HEK293 (cell line): ENCODE measurements at regions not wholly inside any gene's neighbourhood (a gene's known extent, or its start where the extent isn't known, plus 50 kb on each side); places are given as distances from the start of the nearest gene placed in this dataset.
"Not testable (repeated sequence)": the region's sequence is repeated elsewhere in the genome, so short reads cannot be mapped to it uniquely, and the experiment has no call there.

Experiments used
- CTCF ChIA-PET: fragments of 350-600 bp; formaldehyde crosslinking; extraction: SDS; loops from one replicate; lab custom pipeline; 2021; ENCODE audit warnings: antibody characterized with exemption; lab: Yijun Ruan, JAX
- POLR2A ChIA-PET: fragments of 300-600 bp; formaldehyde crosslinking; extraction: SDS; loops from one replicate; lab custom pipeline; 2020; ENCODE audit warnings: antibody characterized with exemption, inconsistent platforms; lab: Yijun Ruan, JAX
- H3K27ac ChIP-seq: fragments of 200-500 bp; sonication (Bioruptor generic); 2 replicates; pipeline ENCODE4 v1.5.1; 2014; ENCODE audit warnings: low read depth, low read length, control low read depth, inconsistent platforms; ENCODE audit errors: extremely low read depth
- H3K36me3 ChIP-seq, 2 experiments: fragments of 200-500 bp in 1 of 2; sonication (Bioruptor generic) in 1 of 2; 1 replicate in 1 of 2; 2 replicates in 1 of 2; pipeline ENCODE4 v1.5.1; 2014 to 2017; ENCODE audit warnings: inconsistent platforms in 2 of 2, low read length in 2 of 2; ENCODE audit not compliant: control insufficient read depth in 2 of 2, insufficient read depth in 1 of 2
- H3K4me1 ChIP-seq: fragments of 200-500 bp; sonication (Bioruptor generic); 2 replicates; pipeline ENCODE4 v1.5.1; 2014; ENCODE audit warnings: mild to moderate bottlenecking, low read length, inconsistent platforms; ENCODE audit not compliant: control insufficient read depth, insufficient read depth
- H3K4me3 ChIP-seq: 2 replicates; pipeline ENCODE4 v1.5.1; 2011; ENCODE audit warnings: low read depth, mild to moderate bottlenecking, control low read depth, low read length, moderate library complexity
- H3K9me3 ChIP-seq: fragments of 200-500 bp; sonication (Bioruptor generic); 2 replicates; pipeline ENCODE4 v1.5.1; 2014; ENCODE audit warnings: low read depth, low read length, inconsistent platforms; ENCODE audit not compliant: control insufficient read depth, insufficient read depth
- EGR2 ChIP-seq: fragments of 450-650 bp; formaldehyde crosslinking; IDR thresholded peaks from 2 replicates; pipeline ENCODE4 v1.5.1; 2016; ENCODE audit warnings: low read depth, missing biosample characterization, missing genetic modification characterization
- KLF8 ChIP-seq: fragments of 450-650 bp; formaldehyde crosslinking; IDR thresholded peaks from 2 replicates; pipeline ENCODE4 v1.5.1; 2016; ENCODE audit warnings: missing biosample characterization, missing genetic modification characterization
- KLF9 ChIP-seq: fragments of 450-650 bp; formaldehyde crosslinking; IDR thresholded peaks from 2 replicates; pipeline ENCODE4 v1.5.1; 2016; ENCODE audit warnings: missing biosample characterization, missing genetic modification characterization, low read depth
- RBAK ChIP-seq: fragments of 450-650 bp; formaldehyde crosslinking; IDR thresholded peaks from 2 replicates; pipeline ENCODE4 v1.5.1; 2016; ENCODE audit warnings: missing biosample characterization, missing genetic modification characterization
- SETDB1 ChIP-seq: IDR thresholded peaks from one replicate; pipeline ENCODE4 v1.6.1; 2017; ENCODE audit warnings: mild to moderate bottlenecking, low read length, moderate library complexity, mixed read lengths; ENCODE audit not compliant: insufficient read length
- ZBTB11 ChIP-seq: fragments of 450-650 bp; formaldehyde crosslinking; conservative IDR thresholded peaks from 2 replicates; pipeline ENCODE4 v1.5.1; 2016; ENCODE audit warnings: low read depth, missing biosample characterization, missing genetic modification characterization
- ZBTB17 ChIP-seq: fragments of 450-650 bp; formaldehyde crosslinking; IDR thresholded peaks from 2 replicates; pipeline ENCODE4 v1.5.1; 2016; ENCODE audit warnings: missing biosample characterization, missing genetic modification characterization
- ZNF138 ChIP-seq: fragments of 450-650 bp; formaldehyde crosslinking; IDR thresholded peaks from 2 replicates; pipeline ENCODE4 v1.5.1; 2016; ENCODE audit warnings: missing biosample characterization, missing genetic modification characterization, borderline replicate concordance
- ZNF140 ChIP-seq: fragments of 450-650 bp; formaldehyde crosslinking; IDR thresholded peaks from 2 replicates; pipeline ENCODE4 v1.5.1; 2016; ENCODE audit warnings: missing biosample characterization, missing genetic modification characterization
- ZNF169 ChIP-seq: fragments of 450-650 bp; formaldehyde crosslinking; IDR thresholded peaks from 2 replicates; pipeline ENCODE4 v1.5.1; 2016; ENCODE audit warnings: missing biosample characterization, missing genetic modification characterization
- ZNF221 ChIP-seq: fragments of 450-650 bp; formaldehyde crosslinking; IDR thresholded peaks from 2 replicates; pipeline ENCODE4 v1.5.1; 2017; ENCODE audit warnings: missing biosample characterization, missing genetic modification characterization, borderline replicate concordance
- ZNF280D ChIP-seq: fragments of 450-650 bp; formaldehyde crosslinking; IDR thresholded peaks from 2 replicates; pipeline ENCODE4 v1.5.1; 2016; ENCODE audit warnings: missing biosample characterization, missing genetic modification characterization
- ZNF473 ChIP-seq: fragments of 450-650 bp; formaldehyde crosslinking; IDR thresholded peaks from 2 replicates; pipeline ENCODE4 v1.5.1; 2017; ENCODE audit warnings: missing biosample characterization, missing genetic modification characterization
- ZNF571 ChIP-seq: fragments of 450-650 bp; formaldehyde crosslinking; IDR thresholded peaks from 2 replicates; pipeline ENCODE4 v1.5.0; 2017; ENCODE audit warnings: missing biosample characterization, missing genetic modification characterization
- ZNF596 ChIP-seq: fragments of 450-650 bp; IDR thresholded peaks from 2 replicates; pipeline ENCODE4 v1.5.0; 2018; ENCODE audit warnings: missing biosample characterization, mild to moderate bottlenecking, missing genetic modification characterization, moderate library complexity
- ZNF621 ChIP-seq: fragments of 450-650 bp; formaldehyde crosslinking; IDR thresholded peaks from 2 replicates; pipeline ENCODE4 v1.5.1; 2017; ENCODE audit warnings: missing biosample characterization, missing genetic modification characterization
- TF ChIP-seq, protein P1 (sequence below): fragments of 450-650 bp; IDR thresholded peaks from 2 replicates; pipeline ENCODE4 v1.5.1; 2018; ENCODE audit warnings: missing biosample characterization, missing genetic modification characterization
- TF ChIP-seq, protein P2 (sequence below): fragments of 450-650 bp; formaldehyde crosslinking; IDR thresholded peaks from 2 replicates; pipeline ENCODE4 v1.5.1; 2017; ENCODE audit warnings: missing biosample characterization, missing genetic modification characterization

GRCh38 chr6:170087941-170088581 is 202.8 kb downstream of the DLL1 start:
- TF ChIP-seq, protein P1, sequence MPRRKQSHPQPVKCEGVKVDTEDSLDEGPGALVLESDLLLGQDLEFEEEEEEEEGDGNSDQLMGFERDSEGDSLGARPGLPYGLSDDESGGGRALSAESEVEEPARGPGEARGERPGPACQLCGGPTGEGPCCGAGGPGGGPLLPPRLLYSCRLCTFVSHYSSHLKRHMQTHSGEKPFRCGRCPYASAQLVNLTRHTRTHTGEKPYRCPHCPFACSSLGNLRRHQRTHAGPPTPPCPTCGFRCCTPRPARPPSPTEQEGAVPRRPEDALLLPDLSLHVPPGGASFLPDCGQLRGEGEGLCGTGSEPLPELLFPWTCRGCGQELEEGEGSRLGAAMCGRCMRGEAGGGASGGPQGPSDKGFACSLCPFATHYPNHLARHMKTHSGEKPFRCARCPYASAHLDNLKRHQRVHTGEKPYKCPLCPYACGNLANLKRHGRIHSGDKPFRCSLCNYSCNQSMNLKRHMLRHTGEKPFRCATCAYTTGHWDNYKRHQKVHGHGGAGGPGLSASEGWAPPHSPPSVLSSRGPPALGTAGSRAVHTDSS, result no peak
- TF ChIP-seq EGR2 (no peak), ZNF596 (tag by site-specific recombination) (no peak), SETDB1 (no peak), ZNF621 (tag by site-specific recombination) (no peak)
- TF ChIP-seq, protein P2, sequence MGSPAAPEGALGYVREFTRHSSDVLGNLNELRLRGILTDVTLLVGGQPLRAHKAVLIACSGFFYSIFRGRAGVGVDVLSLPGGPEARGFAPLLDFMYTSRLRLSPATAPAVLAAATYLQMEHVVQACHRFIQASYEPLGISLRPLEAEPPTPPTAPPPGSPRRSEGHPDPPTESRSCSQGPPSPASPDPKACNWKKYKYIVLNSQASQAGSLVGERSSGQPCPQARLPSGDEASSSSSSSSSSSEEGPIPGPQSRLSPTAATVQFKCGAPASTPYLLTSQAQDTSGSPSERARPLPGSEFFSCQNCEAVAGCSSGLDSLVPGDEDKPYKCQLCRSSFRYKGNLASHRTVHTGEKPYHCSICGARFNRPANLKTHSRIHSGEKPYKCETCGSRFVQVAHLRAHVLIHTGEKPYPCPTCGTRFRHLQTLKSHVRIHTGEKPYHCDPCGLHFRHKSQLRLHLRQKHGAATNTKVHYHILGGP, result no peak
- Histone ChIP-seq H3K4me1 (no peaks in the 10 kb centered on the region), H3K27ac (no peak overlapping the region), H3K4me3 (no peak overlapping the region), H3K9me3 (no peaks in the 10 kb centered on the region), H3K36me3 (no peaks in the 10 kb centered on the region)
- CTCF ChIA-PET, result interaction anchor here (0.6 kb wide), 1 partner anchor 220 kb away, joined by 4 read pairs; no protein-coding TSS in a partner anchor
- POLR2A ChIA-PET, result no interaction called here

DNA sequence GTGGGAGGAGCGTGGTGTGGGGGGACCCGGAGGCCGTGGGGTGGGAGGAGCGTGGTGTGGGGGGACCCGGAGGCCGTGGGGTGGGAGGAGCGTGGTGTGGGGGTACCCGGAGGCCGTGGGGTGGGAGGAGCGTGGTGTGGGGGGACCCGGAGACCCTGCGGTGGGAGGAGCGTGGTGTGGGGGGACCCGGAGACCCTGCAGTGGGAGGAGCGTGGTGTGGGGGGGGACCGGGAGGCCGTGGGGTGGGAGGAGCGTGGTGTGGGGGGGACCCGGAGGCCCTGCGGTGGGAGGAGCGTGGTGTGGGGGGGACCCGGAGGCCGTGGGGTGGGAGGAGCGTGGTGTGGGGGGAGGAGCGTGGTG is 203.5 kb downstream of the DLL1 start:
- H3K36me3 ChIP-seq, H3K4me3 ChIP-seq, H3K27ac ChIP-seq, H3K9me3 ChIP-seq, H3K4me1 ChIP-seq, POLR2A ChIA-PET: not testable (repeated sequence)
- CTCF ChIA-PET, result interaction anchor here (0.6 kb wide), 1 partner anchor 221 kb away, joined by 4 read pairs; no protein-coding TSS in a partner anchor

DNA sequence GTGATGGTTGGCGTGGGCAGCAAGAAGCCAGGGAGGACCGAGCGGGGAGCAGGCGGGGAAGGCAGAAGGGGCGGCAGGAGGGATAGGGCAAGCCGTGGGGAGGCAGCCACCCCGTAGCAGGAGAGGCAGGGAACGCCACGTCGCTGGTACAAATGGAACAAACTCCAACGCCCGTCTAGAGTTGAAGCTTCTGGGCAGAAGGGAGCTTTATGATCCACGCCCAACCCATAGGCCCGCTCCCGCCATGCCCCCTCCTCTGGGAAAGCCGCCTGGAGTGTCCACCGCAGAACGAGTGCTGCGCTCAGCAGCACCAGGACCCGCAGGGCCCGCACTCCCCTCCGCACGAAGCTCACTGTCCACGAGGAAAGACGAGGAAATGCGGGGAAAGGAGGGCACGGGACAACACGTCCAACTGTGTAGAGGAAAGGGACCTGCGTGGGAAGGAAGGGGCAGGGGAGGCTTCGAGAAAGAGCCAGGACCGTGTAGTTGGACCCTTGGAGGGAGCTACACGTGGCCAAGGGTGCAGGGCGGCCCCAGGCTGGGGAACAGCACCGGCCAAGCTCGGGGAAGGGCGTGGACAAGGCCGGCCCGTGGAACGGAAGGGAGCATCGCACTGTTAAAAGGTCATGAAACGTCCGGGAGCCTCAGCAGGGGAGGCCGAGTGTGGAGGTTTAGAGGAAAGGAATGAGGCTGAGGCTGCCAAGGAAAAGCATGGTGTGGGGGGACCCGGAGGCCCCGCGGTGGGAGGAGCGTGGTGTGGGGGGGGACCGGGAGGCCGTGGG is 204.0 kb downstream of the DLL1 start:
- no peak overlapping the region for H3K4me3 ChIP-seq
- H3K9me3 ChIP-seq, result no peaks in the 10 kb centered on the region
- H3K36me3 ChIP-seq, result no peaks in the 10 kb centered on the region
- ChIA-PET POLR2A (no interaction called here), CTCF (no interaction called here)
- H3K4me1 ChIP-seq, result no peaks in the 10 kb centered on the region
- H3K27ac ChIP-seq, result no peak overlapping the region
- TF ChIP-seq ZNF473 (no peak), ZNF169 (tag by site-specific recombination) (no peak), ZNF571 (no peak), ZNF280D (tag by site-specific recombination) (no peak), ZBTB17 (tag by site-specific recombination) (no peak), ZBTB11 (tag by site-specific recombination) (no peak), KLF8 (tag by site-specific recombination) (no peak), RBAK (tag by site-specific recombination) (no peak), KLF9 (tag by site-specific recombination) (no peak), ZNF221 (tag by site-specific recombination) (no peak), ZNF140 (tag by site-specific recombination) (no peak), ZNF138 (no peak)
- TF ChIP-seq, protein P1, result no peak
